OCI-LY1 (cell line): ENCODE measurements at regions not wholly inside any gene's neighbourhood (a gene's known extent, or its start where the extent isn't known, plus 50 kb on each side); places are given as distances from the start of the nearest gene placed in this dataset.
"Not testable (repeated sequence)": the region's sequence is repeated elsewhere in the genome, so short reads cannot be mapped to it uniquely, and the experiment has no call there.

Experiments
- H2AFZ ChIP-seq: fragments of 200-600 bp; sonication (generic), shearing (Covaris generic); 2 replicates; pipeline ENCODE4 v1.6.0; 2014; ENCODE audit warnings: antibody characterized with exemption, mild to moderate bottlenecking, low read length
- H3F3A ChIP-seq: fragments of 200-600 bp; sonication (generic), shearing (Covaris generic); 2 replicates; pipeline ENCODE4 v1.6.0; 2014; ENCODE audit warnings: mild to moderate bottlenecking, antibody characterized with exemption, low read length, moderate library complexity; ENCODE audit not compliant: insufficient read depth
- H3K27ac ChIP-seq: fragments of 200-600 bp; sonication (generic); 2 replicates; pipeline ENCODE4 v1.5.1; 2014; ENCODE audit warnings: low read length, mixed run types, mild to moderate bottlenecking, low read depth; ENCODE audit not compliant: poor library complexity, severe bottlenecking
- H3K27me3 ChIP-seq: fragments of 200-600 bp; sonication (generic); 2 replicates; pipeline ENCODE4 v1.6.0; 2014; ENCODE audit warnings: antibody characterized with exemption, mild to moderate bottlenecking, low read length, moderate library complexity; ENCODE audit not compliant: insufficient read depth
- H3K36me3 ChIP-seq: fragments of 200-600 bp; sonication (generic); 2 replicates; pipeline ENCODE4 v1.6.1; 2014; ENCODE audit warnings: mild to moderate bottlenecking, antibody characterized with exemption, low read length, moderate library complexity, mixed read lengths; ENCODE audit not compliant: insufficient read depth
- H3K4me1 ChIP-seq: fragments of 200-600 bp; sonication (generic); 2 replicates; pipeline ENCODE4 v1.5.1; 2014; ENCODE audit warnings: mild to moderate bottlenecking, low read length, moderate library complexity; ENCODE audit not compliant: insufficient read depth, severe bottlenecking
- H3K4me2 ChIP-seq: fragments of 200-600 bp; sonication (generic), shearing (Covaris generic); 2 replicates; pipeline ENCODE4 v1.6.1; 2014; ENCODE audit warnings: low read length
- H3K4me3 ChIP-seq: fragments of 200-600 bp; sonication (generic); 2 replicates; pipeline ENCODE4 v1.5.1; 2014; ENCODE audit warnings: low read length, low read depth, mild to moderate bottlenecking, mixed read lengths; ENCODE audit not compliant: poor library complexity, severe bottlenecking
- H3K79me2 ChIP-seq: fragments of 200-600 bp; shearing (Covaris generic); 2 replicates; pipeline ENCODE4 v1.6.1; 2016; ENCODE audit warnings: mixed run types, low read length, mixed read lengths; ENCODE audit not compliant: insufficient read depth
- H3K9ac ChIP-seq: fragments of 200-600 bp; sonication (generic), shearing (Covaris generic); 2 replicates; pipeline ENCODE4 v1.6.1; 2014; ENCODE audit warnings: mild to moderate bottlenecking, low read length, mixed read lengths
- H3K9me2 ChIP-seq: fragments of 200-600 bp; sonication (generic), shearing (Covaris generic); 2 replicates; pipeline ENCODE4 v1.6.1; 2014; ENCODE audit warnings: low read depth, mild to moderate bottlenecking, low read length, mixed read lengths
- H3K9me3 ChIP-seq: fragments of 200-600 bp; shearing (Covaris generic); 2 replicates; pipeline ENCODE4 v1.6.1; 2014; ENCODE audit warnings: low read length, mixed read lengths
- H4K20me1 ChIP-seq: fragments of 200-600 bp; sonication (generic), shearing (Covaris generic); 2 replicates; pipeline ENCODE4 v1.6.0; 2016; ENCODE audit warnings: mild to moderate bottlenecking, low read length; ENCODE audit not compliant: insufficient read depth
- EZH2 ChIP-seq: fragments of 200-600 bp; sonication (generic), shearing (Covaris generic); IDR thresholded peaks from 2 replicates; pipeline ENCODE4 v1.8.0; 2017; ENCODE audit warnings: borderline replicate concordance, mixed run types, mild to moderate bottlenecking, antibody characterized with exemption, low read length, moderate library complexity, mixed read lengths
- TF ChIP-seq, protein P1 (sequence below): fragments of 200-600 bp; sonication (generic), shearing (Covaris generic); IDR thresholded peaks from 2 replicates; pipeline ENCODE4 v1.5.1; 2017; ENCODE audit warnings: mild to moderate bottlenecking, antibody characterized with exemption, low read length, moderate library complexity, mixed read lengths

- Histone ChIP-seq H3K27me3 (no peaks in the 10 kb centered on the region), H3K27ac (no peak overlapping the region), H3K4me1 (no peaks in the 10 kb centered on the region), H3K4me2 (no peak overlapping the region), H4K20me1 (no peaks in the 10 kb centered on the region), H3K36me3 (no peaks in the 10 kb centered on the region), H3K9ac (no peak overlapping the region), H3F3A (no peaks in the 10 kb centered on the region), H2AFZ (no peak overlapping the region), H3K9me3 (no peaks in the 10 kb centered on the region), H3K79me2 (no peaks in the 10 kb centered on the region), H3K9me2 (no peaks in the 10 kb centered on the region), H3K4me3 (no peak overlapping the region)
- TF ChIP-seq EZH2, result no peak
- TF ChIP-seq, protein P1, sequence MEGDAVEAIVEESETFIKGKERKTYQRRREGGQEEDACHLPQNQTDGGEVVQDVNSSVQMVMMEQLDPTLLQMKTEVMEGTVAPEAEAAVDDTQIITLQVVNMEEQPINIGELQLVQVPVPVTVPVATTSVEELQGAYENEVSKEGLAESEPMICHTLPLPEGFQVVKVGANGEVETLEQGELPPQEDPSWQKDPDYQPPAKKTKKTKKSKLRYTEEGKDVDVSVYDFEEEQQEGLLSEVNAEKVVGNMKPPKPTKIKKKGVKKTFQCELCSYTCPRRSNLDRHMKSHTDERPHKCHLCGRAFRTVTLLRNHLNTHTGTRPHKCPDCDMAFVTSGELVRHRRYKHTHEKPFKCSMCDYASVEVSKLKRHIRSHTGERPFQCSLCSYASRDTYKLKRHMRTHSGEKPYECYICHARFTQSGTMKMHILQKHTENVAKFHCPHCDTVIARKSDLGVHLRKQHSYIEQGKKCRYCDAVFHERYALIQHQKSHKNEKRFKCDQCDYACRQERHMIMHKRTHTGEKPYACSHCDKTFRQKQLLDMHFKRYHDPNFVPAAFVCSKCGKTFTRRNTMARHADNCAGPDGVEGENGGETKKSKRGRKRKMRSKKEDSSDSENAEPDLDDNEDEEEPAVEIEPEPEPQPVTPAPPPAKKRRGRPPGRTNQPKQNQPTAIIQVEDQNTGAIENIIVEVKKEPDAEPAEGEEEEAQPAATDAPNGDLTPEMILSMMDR, result no peak
These were observed 490.0 kb upstream of the PIK3R1 start for GRCh38 chr5:67725604-67726003.

DNA sequence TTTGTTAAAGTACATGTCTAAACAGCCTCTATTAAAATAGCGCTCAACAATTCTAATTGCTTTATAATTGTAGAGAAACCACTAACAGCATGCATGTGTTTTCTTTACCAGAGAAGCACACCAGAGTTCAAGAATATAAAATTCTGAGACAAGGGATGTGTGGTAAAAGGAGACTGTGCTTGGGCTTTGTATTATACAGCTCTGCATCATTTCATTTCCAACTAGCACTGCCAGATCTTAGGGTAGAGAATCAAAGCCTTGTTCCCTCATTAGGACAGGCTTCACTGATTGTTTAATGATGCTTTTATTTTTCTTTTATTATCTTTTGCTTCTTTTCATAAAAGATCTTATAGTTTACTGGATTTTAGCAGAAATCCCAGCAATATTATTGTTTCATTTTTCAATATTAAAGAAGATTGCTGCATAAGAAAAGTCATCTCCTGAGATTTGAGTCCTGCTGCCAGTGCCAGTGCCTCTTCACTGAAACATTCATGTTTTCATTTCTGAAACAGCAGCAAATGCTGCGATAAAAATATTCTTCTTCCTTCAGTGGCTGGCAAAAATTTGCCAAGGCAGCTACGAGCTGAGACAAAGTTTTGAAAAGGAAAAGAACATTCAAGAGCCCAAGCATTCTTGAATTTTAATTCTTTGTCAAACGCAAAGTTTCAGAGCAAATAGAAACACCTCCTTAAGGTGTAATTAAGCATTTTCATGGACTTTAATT, 491.0 kb upstream of the PIK3R1 start:
- Histone ChIP-seq H3K27ac (no peak overlapping the region), H4K20me1 (no peaks in the 10 kb centered on the region), H3F3A (no peaks in the 10 kb centered on the region), H3K4me1 (no peaks in the 10 kb centered on the region), H2AFZ (no peak overlapping the region), H3K4me2 (no peak overlapping the region), H3K36me3 (no peaks in the 10 kb centered on the region), H3K79me2 (no peaks in the 10 kb centered on the region), H3K9me2 (no peaks in the 10 kb centered on the region), H3K9me3 (no peaks in the 10 kb centered on the region), H3K27me3 (no peaks in the 10 kb centered on the region), H3K4me3 (no peak overlapping the region), H3K9ac (no peak overlapping the region)
- TF ChIP-seq, protein P1, result no peak
- TF ChIP-seq EZH2, result no peak

DNA sequence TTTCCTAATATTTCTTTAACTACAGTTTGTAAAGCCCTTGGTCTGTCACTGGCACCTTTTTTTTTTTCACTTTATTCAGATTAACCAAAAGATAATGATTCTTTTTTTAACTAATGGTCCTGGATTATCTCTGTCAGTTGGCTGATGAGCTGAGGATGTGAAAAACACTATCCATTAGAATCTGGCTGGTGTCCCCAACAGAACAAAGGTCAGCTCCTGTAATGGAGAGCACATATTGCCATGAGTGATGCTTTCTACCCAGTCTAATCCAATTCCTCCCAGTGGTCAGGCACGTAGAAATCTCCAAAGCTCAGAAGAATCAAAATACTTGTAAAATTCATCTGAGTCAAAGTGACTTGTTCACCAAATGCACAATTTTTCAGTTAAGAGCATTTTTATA, 491.7 kb upstream of the PIK3R1 start:
- no peak overlapping the region for H3K27ac ChIP-seq
- H3K4me3 ChIP-seq, result no peak overlapping the region
- no peak for TF ChIP-seq EZH2
- TF ChIP-seq, protein P1, result no peak
- no peak overlapping the region for H3K9ac ChIP-seq
- no peaks in the 10 kb centered on the region for H3K36me3 ChIP-seq
- no peak overlapping the region for H2AFZ ChIP-seq
- no peaks in the 10 kb centered on the region for H3K9me3 ChIP-seq
- H3K27me3 ChIP-seq, result no peaks in the 10 kb centered on the region
- H3K9me2 ChIP-seq, result no peaks in the 10 kb centered on the region
- H3K79me2 ChIP-seq, result no peaks in the 10 kb centered on the region
- H3K4me2 ChIP-seq, result no peak overlapping the region
- H4K20me1 ChIP-seq, result no peaks in the 10 kb centered on the region
- H3K4me1 ChIP-seq, result no peaks in the 10 kb centered on the region
- H3F3A ChIP-seq, result no peaks in the 10 kb centered on the region

DNA sequence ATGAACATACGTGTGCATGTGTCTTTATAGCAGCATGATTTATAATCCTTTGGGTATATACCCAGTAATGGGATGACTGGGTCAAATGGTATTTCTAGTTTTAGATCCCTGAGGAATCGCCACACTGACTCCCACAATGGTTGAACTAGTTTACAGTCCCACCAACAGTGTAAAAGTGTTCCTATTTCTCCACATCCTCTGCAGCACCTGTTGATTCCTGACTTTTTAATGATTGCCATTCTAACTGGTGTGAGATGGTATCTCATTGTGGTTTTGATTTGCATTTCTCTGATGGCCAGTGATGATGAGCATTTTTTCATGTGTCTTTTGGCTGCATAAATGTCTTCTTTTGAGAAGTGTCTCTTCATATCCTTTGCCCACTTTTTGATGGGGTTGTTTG, 493.0 kb upstream of the PIK3R1 start:
- not testable (repeated sequence) for H3K27me3 ChIP-seq, H2AFZ ChIP-seq, H3K9me2 ChIP-seq, H3K4me2 ChIP-seq, H3F3A ChIP-seq, H3K36me3 ChIP-seq, H3K4me1 ChIP-seq, H3K79me2 ChIP-seq, H3K27ac ChIP-seq, H3K9ac ChIP-seq, H3K9me3 ChIP-seq, H3K4me3 ChIP-seq, H4K20me1 ChIP-seq
